T-helper 1 cell treated with Interleukin-12 subunit alpha and Interleukin-12 subunit beta and Interleukin-4 antibody, amounts not matched to agents 30 μg/mL and 1 μg/mL, for 36 hours (primary cell): ENCODE measurements at regions not wholly inside any gene's neighbourhood (a gene's known extent, or its start where the extent isn't known, plus 50 kb on each side); places are given as distances from the start of the nearest gene placed in this dataset.
"Not testable (repeated sequence)": the region's sequence is repeated elsewhere in the genome, so short reads cannot be mapped to it uniquely, and the experiment has no call there.

Experiments
- H3K27ac Mint-ChIP-seq: one replicate; pipeline ENCODE4 v1.8.0; 2021; ENCODE audit warnings: mild to moderate bottlenecking, mixed read lengths
- H3K27me3 Mint-ChIP-seq: one replicate; pipeline ENCODE4 v1.8.0; 2021; ENCODE audit warnings: low read depth, mixed read lengths
- H3K36me3 Mint-ChIP-seq: one replicate; pipeline ENCODE4 v1.8.0; 2021; ENCODE audit warnings: low read depth, mixed read lengths
- H3K4me1 Mint-ChIP-seq: one replicate; pipeline ENCODE4 v1.8.0; 2021; ENCODE audit warnings: low read depth, mixed read lengths
- H3K4me3 Mint-ChIP-seq: one replicate; pipeline ENCODE4 v1.8.0; 2021; ENCODE audit warnings: mild to moderate bottlenecking, moderate library complexity, mixed read lengths
- H3K9me3 Mint-ChIP-seq: one replicate; pipeline ENCODE4 v1.8.0; 2021; ENCODE audit warnings: mixed read lengths

GRCh38 chr1:109837852-109838570 is 72.6 kb upstream of the CSF1 start:
- Mint-ChIP-seq H3K4me1 (no peaks in the 10 kb centered on the region), H3K4me3 (no peak overlapping the region), H3K27ac (no peak overlapping the region), H3K36me3 (peaks cover 2% of the 10 kb centered on the region), H3K9me3 (peaks cover 17% of the 10 kb centered on the region), H3K27me3 (peaks cover 6% of the 10 kb centered on the region)

DNA sequence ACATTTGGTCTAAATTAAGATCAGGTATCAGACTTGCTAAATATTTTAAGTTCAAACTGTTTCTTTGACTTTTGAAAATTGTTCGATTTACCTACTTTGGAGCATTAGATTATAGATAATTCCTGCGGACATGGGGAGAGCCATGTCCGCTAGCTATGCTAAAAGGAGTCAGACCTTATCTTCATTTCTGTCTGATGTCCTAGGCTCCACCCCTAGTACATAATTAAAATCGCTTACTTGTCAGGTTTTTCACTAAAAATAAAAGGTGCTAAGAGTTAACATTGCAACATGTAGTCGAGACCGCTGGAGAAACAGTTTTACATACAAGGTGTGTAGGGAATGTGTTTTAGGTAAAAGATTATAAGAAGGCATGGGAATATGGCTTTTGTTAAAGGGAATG is 71.9 kb upstream of the EPS8L3 start:
- H3K27ac Mint-ChIP-seq, H3K4me1 Mint-ChIP-seq, H3K27me3 Mint-ChIP-seq, H3K4me3 Mint-ChIP-seq, H3K36me3 Mint-ChIP-seq: not testable (repeated sequence)
- H3K9me3 Mint-ChIP-seq: peaks cover 26% of the 10 kb centered on the region

DNA sequence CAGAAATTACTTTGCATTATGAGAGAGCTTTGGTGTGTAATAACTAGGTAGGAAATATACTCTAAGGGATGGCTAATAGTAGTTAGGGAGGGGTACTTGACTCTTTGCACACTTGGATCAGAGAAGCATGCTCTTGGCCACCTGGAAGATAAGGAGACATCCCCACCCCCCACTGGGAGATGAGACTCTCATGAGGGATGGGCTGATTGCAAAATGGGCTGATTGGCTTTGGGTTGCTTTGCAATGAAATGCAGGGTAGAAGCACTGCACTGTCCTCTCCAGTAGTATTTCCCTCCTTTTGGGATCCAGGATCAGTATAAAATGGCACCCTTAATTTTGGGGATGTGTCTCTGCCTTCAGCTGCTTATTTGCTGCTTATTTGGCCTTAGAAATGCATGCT is 71.2 kb upstream of the EPS8L3 start:
- Mint-ChIP-seq H3K36me3 (peaks cover 2% of the 10 kb centered on the region), H3K4me3 (no peak overlapping the region), H3K9me3 (peaks cover 23% of the 10 kb centered on the region), H3K4me1 (no peaks in the 10 kb centered on the region), H3K27me3 (peaks cover 6% of the 10 kb centered on the region), H3K27ac (no peak overlapping the region)

- no peak overlapping the region for H3K4me3 Mint-ChIP-seq
- H3K36me3 Mint-ChIP-seq: peaks cover 2% of the 10 kb centered on the region
- H3K4me1 Mint-ChIP-seq: no peaks in the 10 kb centered on the region
- peaks cover 6% of the 10 kb centered on the region for H3K27me3 Mint-ChIP-seq
- peaks cover 18% of the 10 kb centered on the region for H3K9me3 Mint-ChIP-seq
- H3K27ac Mint-ChIP-seq: no peak overlapping the region
Measured at GRCh38 chr1:109832945-109833344, 69.2 kb upstream of the EPS8L3 start.

GRCh38 chr1:109828756-109829505 is 65.2 kb upstream of the EPS8L3 start:
- Mint-ChIP-seq H3K27ac (no peak overlapping the region), H3K36me3 (no peaks in the 10 kb centered on the region), H3K4me3 (no peak overlapping the region), H3K9me3 (peaks cover 11% of the 10 kb centered on the region), H3K27me3 (no peaks in the 10 kb centered on the region), H3K4me1 (peaks cover 15% of the 10 kb centered on the region)

GRCh38 chr1:109827986-109828385 is 64.3 kb upstream of the EPS8L3 start:
- Mint-ChIP-seq H3K9me3 (peaks cover 11% of the 10 kb centered on the region), H3K4me1 (peaks cover 21% of the 10 kb centered on the region), H3K36me3 (no peaks in the 10 kb centered on the region), H3K27me3 (no peaks in the 10 kb centered on the region), H3K27ac (no peak overlapping the region), H3K4me3 (no peak overlapping the region)

- H3K9me3 Mint-ChIP-seq: peaks cover 6% of the 10 kb centered on the region
Measured at GRCh38 chr1:109827466-109827865, 63.7 kb upstream of the EPS8L3 start.

GRCh38 chr1:109826930-109827349 is 63.2 kb upstream of the EPS8L3 start:
- H3K27ac Mint-ChIP-seq: no peak overlapping the region
- no peaks in the 10 kb centered on the region for H3K27me3 Mint-ChIP-seq
- no peak overlapping the region for H3K4me3 Mint-ChIP-seq
- peaks cover 1% of the 10 kb centered on the region for H3K9me3 Mint-ChIP-seq
- no peaks in the 10 kb centered on the region for H3K36me3 Mint-ChIP-seq
- peaks cover 31% of the 10 kb centered on the region for H3K4me1 Mint-ChIP-seq

More at GRCh38 chr1:109827466-109827865, 63.7 kb upstream of the EPS8L3 start:
- peaks cover 27% of the 10 kb centered on the region for H3K4me1 Mint-ChIP-seq
- no peak overlapping the region for H3K4me3 Mint-ChIP-seq
- no peaks in the 10 kb centered on the region for H3K36me3 Mint-ChIP-seq
- H3K27me3 Mint-ChIP-seq: no peaks in the 10 kb centered on the region
- no peak overlapping the region for H3K27ac Mint-ChIP-seq

DNA sequence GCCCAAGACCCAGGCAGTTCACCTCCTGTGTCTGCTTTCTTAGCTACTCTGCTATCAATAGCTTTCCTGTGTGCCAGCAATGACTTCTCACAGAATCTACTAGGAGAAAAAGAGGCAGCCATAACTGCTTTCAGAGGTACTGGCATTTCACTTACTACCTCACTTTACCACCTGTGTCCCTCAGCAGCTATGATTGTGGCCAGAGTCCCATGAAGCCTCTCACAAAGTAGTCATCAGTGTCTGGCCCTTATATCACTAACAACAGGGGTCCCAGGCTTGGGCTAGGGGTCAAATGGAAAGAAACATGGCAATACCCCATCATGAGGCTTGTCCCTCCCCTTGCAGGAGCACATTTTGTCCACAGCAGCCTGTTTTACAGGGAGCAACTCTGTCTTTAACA is 62.7 kb upstream of the EPS8L3 start:
- Mint-ChIP-seq H3K4me3 (no peak overlapping the region), H3K27ac (no peak overlapping the region), H3K36me3 (no peaks in the 10 kb centered on the region), H3K9me3 (no peaks in the 10 kb centered on the region), H3K27me3 (no peaks in the 10 kb centered on the region), H3K4me1 (peaks cover 35% of the 10 kb centered on the region)

DNA sequence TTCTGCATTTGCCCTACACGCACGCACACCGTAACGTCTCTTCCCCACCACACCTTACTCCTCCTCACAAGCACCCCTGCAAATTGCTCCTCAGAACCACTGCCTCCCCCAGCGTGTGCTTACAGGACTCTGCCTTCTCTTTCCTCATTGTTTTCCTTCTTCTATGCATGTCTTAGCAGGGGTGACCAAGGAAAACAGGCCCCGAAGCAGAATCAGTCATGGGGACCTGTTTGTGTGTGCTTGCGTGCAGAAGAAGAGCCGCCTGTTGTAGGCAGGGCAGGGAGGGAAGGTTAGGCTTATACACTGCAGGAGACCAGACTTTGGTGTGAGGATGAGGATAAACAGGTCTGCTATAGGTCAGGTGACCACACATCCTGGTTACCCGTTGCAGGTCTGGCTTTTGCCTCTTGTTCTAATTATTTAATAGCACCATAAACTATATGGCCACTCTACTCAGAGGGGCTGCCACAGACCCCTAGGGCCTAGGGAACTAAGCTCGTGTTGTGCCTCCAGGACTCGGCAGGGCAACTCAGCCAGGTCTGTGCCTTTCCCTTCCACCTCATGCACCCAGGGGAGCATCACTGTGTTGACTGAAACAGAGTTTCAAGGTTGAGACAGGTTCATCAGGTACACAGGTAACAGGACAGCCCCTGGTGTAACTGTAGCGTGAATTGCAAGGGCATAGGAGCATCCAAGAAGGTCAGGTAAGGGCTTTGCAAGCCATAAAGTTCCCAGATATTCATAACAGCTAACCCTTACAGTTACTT is 60.8 kb upstream of the EPS8L3 start:
- Mint-ChIP-seq H3K36me3 (no peaks in the 10 kb centered on the region), H3K27ac (peak overlapping the region; percentile 6), H3K4me1 (peaks cover 45% of the 10 kb centered on the region), H3K27me3 (no peaks in the 10 kb centered on the region), H3K9me3 (no peaks in the 10 kb centered on the region), H3K4me3 (no peak overlapping the region)

- H3K9me3 Mint-ChIP-seq: no peaks in the 10 kb centered on the region
- H3K27me3 Mint-ChIP-seq: no peaks in the 10 kb centered on the region
- peak overlapping the region; percentile 59 for H3K27ac Mint-ChIP-seq
- H3K4me1 Mint-ChIP-seq: peaks cover 45% of the 10 kb centered on the region
- no peak overlapping the region for H3K4me3 Mint-ChIP-seq
- no peaks in the 10 kb centered on the region for H3K36me3 Mint-ChIP-seq
Measured at GRCh38 chr1:109823543-109824348, 60.0 kb upstream of the EPS8L3 start.

- H3K27ac Mint-ChIP-seq: peak overlapping the region; percentile 59
- no peaks in the 10 kb centered on the region for H3K36me3 Mint-ChIP-seq
- H3K4me1 Mint-ChIP-seq: peaks cover 45% of the 10 kb centered on the region
- H3K27me3 Mint-ChIP-seq: no peaks in the 10 kb centered on the region
- H3K4me3 Mint-ChIP-seq: no peak overlapping the region
- no peaks in the 10 kb centered on the region for H3K9me3 Mint-ChIP-seq
Measured at GRCh38 chr1:109822749-109823542, 59.2 kb upstream of the EPS8L3 start.

GRCh38 chr1:109821831-109822745 is 58.4 kb upstream of the EPS8L3 start:
- H3K4me3 Mint-ChIP-seq: no peak overlapping the region

More at GRCh38 chr1:109821831-109822745, 58.4 kb upstream of the EPS8L3 start:
- Mint-ChIP-seq H3K27ac (peak overlapping the region; percentile 57), H3K9me3 (no peaks in the 10 kb centered on the region), H3K36me3 (no peaks in the 10 kb centered on the region), H3K4me1 (peaks cover 45% of the 10 kb centered on the region), H3K27me3 (no peaks in the 10 kb centered on the region)
